DMS153 (cell line): ENCODE measurements at regions not wholly inside any gene's neighbourhood (a gene's known extent, or its start where the extent isn't known, plus 50 kb on each side); places are given as distances from the start of the nearest gene placed in this dataset.
"Not testable (repeated sequence)": the region's sequence is repeated elsewhere in the genome, so short reads cannot be mapped to it uniquely, and the experiment has no call there.

Experiments used
- DNase-seq: peaks from one replicate; lab custom pipeline; 2025; lab: John Stamatoyannopoulos, UW

- no peak for DNase-seq
Observed at GRCh38 chr9:36521148-36521547, 51.5 kb upstream of the MELK start.

GRCh38 chr9:36517131-36517530 lies 55.6 kb upstream of the MELK start:
- DNase-seq = no peak

- no peak for DNase-seq
Observed at GRCh38 chr9:36504156-36504555, 68.5 kb upstream of the MELK start.

- no peak for DNase-seq
Observed at GRCh38 chr9:36503172-36504088, 69.3 kb upstream of the MELK start.

- no peak for DNase-seq
Observed at GRCh38 chr9:36501727-36502126, 71.0 kb upstream of the MELK start.

- not testable (repeated sequence) for DNase-seq
Observed at GRCh38 chr9:36500931-36501330, 71.8 kb upstream of the MELK start.

GRCh38 chr9:36499174-36499890 lies 73.4 kb upstream of the MELK start:
- no peak for DNase-seq

- DNase-seq = not testable (repeated sequence)
Observed at GRCh38 chr9:36493564-36493963, 79.1 kb upstream of the MELK start.

GRCh38 chr9:36492865-36493264 lies 79.8 kb upstream of the MELK start:
- DNase-seq = no peak

- DNase-seq = no peak
Observed at GRCh38 chr9:36489453-36489852, 83.2 kb upstream of the MELK start.

GRCh38 chr9:36488389-36488756 lies 84.3 kb upstream of the MELK start:
- no peak for DNase-seq

GRCh38 chr9:36487482-36488388 lies 85.0 kb upstream of the MELK start:
- DNase-seq = peak; percentile 82

GRCh38 chr9:36486933-36487481 lies 85.7 kb upstream of the MELK start:
- DNase-seq = no peak

- no peak for DNase-seq
Observed at GRCh38 chr9:36486329-36486932, 86.3 kb upstream of the MELK start.

GRCh38 chr9:36485647-36486328 lies 85.7 kb upstream of the RNF38 start:
- DNase-seq = no peak

GRCh38 chr9:36484124-36484523 lies 84.1 kb upstream of the RNF38 start:
- DNase-seq = no peak

- DNase-seq = no peak
Observed at GRCh38 chr9:36479101-36479500, 79.0 kb upstream of the RNF38 start.

- no peak for DNase-seq
Observed at GRCh38 chr9:36471359-36471758, 71.3 kb upstream of the RNF38 start.

- no peak for DNase-seq
Observed at GRCh38 chr9:36470643-36471290, 70.7 kb upstream of the RNF38 start.

- DNase-seq = no peak
Observed at GRCh38 chr9:36463467-36463866, 63.4 kb upstream of the RNF38 start.
